Testis (tissue), 2 donors: ENCODE measurements at regions not wholly inside any gene's neighbourhood (a gene's known extent, or its start where the extent isn't known, plus 50 kb on each side); places are given as distances from the start of the nearest gene placed in this dataset.

Source experiments
- POLR2A ChIP-seq: fragments of 450-650 bp; IDR thresholded peaks from one replicate; pipeline ENCODE4 v1.6.1; 2017; ENCODE audit warnings: antibody characterized with exemption, mild to moderate bottlenecking, moderate library complexity
- TF ChIP-seq, protein P1 (sequence below), 3 experiments: fragments of 450-650 bp in 2 of 3; fragments of 200-600 bp in 1 of 3; sonication (generic) in 1 of 3; IDR thresholded peaks; one replicate each; pipeline ENCODE4 v1.5.1; 2016 to 2019; ENCODE audit warnings: antibody characterized with exemption in 3 of 3, mild to moderate bottlenecking in 2 of 3, moderate library complexity in 1 of 3

DNA sequence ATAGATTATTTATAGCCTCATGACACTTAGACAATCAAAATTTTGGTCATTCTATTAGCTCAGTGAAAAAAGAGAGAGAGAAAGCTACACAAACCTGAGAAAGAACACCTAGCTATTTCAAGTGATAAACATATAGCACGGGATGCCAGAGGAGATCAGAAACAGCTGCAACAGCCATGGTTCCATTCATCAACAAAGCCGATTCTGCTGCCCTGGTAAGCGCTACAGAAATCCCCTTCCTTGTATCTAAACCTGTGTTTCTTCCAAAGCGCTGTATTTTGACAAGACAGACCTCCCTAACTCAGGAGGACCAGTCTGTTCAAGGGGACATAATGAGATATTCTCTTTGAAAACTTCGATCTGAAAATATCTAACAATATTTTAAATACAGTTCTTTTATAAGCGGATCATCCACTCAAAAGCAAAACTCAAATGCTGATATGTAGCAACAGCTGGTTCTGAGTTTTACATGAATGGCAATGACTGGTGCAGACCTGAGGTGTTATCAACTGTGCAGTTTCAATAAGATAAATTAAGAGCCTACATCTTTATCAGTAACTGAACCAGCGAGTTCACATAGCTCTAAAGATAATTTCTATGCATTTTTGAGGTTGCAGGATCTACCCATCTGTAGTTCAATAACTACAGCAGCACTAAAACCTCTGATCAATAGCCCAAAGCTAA lies 447.8 kb downstream of the FRK start:
- TF ChIP-seq, protein P1, sequence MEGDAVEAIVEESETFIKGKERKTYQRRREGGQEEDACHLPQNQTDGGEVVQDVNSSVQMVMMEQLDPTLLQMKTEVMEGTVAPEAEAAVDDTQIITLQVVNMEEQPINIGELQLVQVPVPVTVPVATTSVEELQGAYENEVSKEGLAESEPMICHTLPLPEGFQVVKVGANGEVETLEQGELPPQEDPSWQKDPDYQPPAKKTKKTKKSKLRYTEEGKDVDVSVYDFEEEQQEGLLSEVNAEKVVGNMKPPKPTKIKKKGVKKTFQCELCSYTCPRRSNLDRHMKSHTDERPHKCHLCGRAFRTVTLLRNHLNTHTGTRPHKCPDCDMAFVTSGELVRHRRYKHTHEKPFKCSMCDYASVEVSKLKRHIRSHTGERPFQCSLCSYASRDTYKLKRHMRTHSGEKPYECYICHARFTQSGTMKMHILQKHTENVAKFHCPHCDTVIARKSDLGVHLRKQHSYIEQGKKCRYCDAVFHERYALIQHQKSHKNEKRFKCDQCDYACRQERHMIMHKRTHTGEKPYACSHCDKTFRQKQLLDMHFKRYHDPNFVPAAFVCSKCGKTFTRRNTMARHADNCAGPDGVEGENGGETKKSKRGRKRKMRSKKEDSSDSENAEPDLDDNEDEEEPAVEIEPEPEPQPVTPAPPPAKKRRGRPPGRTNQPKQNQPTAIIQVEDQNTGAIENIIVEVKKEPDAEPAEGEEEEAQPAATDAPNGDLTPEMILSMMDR (IDR thresholded peaks at IDR 0.05) = no peak
- no peak for TF ChIP-seq POLR2A
